ENCODE measurements at regions not wholly inside any gene's neighbourhood (a gene's known extent, or its start where the extent isn't known, plus 50 kb on each side); places are given as distances from the start of the nearest gene placed in this dataset.

- DNase-seq (ENCODE audit: low read depth, low spot score) (no peak), ATAC-seq (no peak)
- intact Hi-C loops (cut with micrococcal nuclease; ENCODE audit: unreplicated experiment) (no loop called here), in situ Hi-C loops (cut with HindIII; ENCODE audit: low pct_unique_long_range_greater_than_20kb, low sequenced_read_pairs) (no loop called here)
- no peaks in the 10 kb centered on the region for H3K9me3 ChIP-seq (ENCODE audit: control insufficient read depth, insufficient read depth, low read depth, low read length)
- no peak overlapping the region for H3K27ac ChIP-seq (ENCODE audit: low read length)
- no peaks in the 10 kb centered on the region for H3K27me3 ChIP-seq (ENCODE audit: control insufficient read depth, insufficient read depth, low read length)
- no peaks in the 10 kb centered on the region for H3K36me3 ChIP-seq (ENCODE audit: control insufficient read depth, insufficient read depth, low read length)
- TF ChIP-seq REST (IDR thresholded peaks at IDR 0.05; ENCODE audit: insufficient read depth in 1 of 2, low read depth in 2 of 2, low read length in 1 of 2) (no peak), CTCF (IDR thresholded peaks at IDR 0.05) (no peak), POLR2AphosphoS5 (IDR thresholded peaks at IDR 0.05; ENCODE audit: low read depth, low read length) (no peak), TCF7L2 (IDR thresholded peaks at IDR 0.05; ENCODE audit: low read depth, low read length) (no peak), SIN3A (IDR thresholded peaks at IDR 0.05; ENCODE audit: borderline replicate concordance, insufficient read depth, low read depth, low read length) (no peak)
- ChIA-PET CTCF (no interaction called here), POLR2A (no interaction called here)
- no TSS peak for BruUV-seq (replicated peaks)
- no peaks in the 10 kb centered on the region for H3K4me1 ChIP-seq (ENCODE audit: control insufficient read depth, insufficient read depth, low read length)
- no peak overlapping the region for H3K4me3 ChIP-seq (ENCODE audit: low read depth in 2 of 2, low read length in 2 of 2)
Measured at GRCh38 chr15:47506329-47507100, 210.8 kb upstream of the SEMA6D start.

GRCh38 chr15:47507221-47507985, 209.9 kb upstream of the SEMA6D start:
- ChIA-PET POLR2A (no interaction called here), CTCF (no interaction called here)
- intact Hi-C loops (cut with micrococcal nuclease; ENCODE audit: unreplicated experiment) (no loop called here), in situ Hi-C loops (cut with HindIII; ENCODE audit: low pct_unique_long_range_greater_than_20kb, low sequenced_read_pairs) (no loop called here)
- H3K27ac ChIP-seq (ENCODE audit: low read length): no peak overlapping the region
- no peaks in the 10 kb centered on the region for H3K36me3 ChIP-seq (ENCODE audit: control insufficient read depth, insufficient read depth, low read length)
- TF ChIP-seq POLR2AphosphoS5 (IDR thresholded peaks at IDR 0.05; ENCODE audit: low read depth, low read length) (no peak), TCF7L2 (IDR thresholded peaks at IDR 0.05; ENCODE audit: low read depth, low read length) (no peak), REST (IDR thresholded peaks at IDR 0.05; ENCODE audit: insufficient read depth in 1 of 2, low read depth in 2 of 2, low read length in 1 of 2) (no peak), SIN3A (IDR thresholded peaks at IDR 0.05; ENCODE audit: borderline replicate concordance, insufficient read depth, low read depth, low read length) (no peak), CTCF (IDR thresholded peaks at IDR 0.05) (no peak)
- H3K4me1 ChIP-seq (ENCODE audit: control insufficient read depth, insufficient read depth, low read length): no peaks in the 10 kb centered on the region
- no peaks in the 10 kb centered on the region for H3K27me3 ChIP-seq (ENCODE audit: control insufficient read depth, insufficient read depth, low read length)
- H3K4me3 ChIP-seq (ENCODE audit: low read depth in 2 of 2, low read length in 2 of 2): no peak overlapping the region
- DNase-seq (ENCODE audit: low read depth, low spot score) (no peak), ATAC-seq (no peak)
- no peaks in the 10 kb centered on the region for H3K9me3 ChIP-seq (ENCODE audit: control insufficient read depth, insufficient read depth, low read depth, low read length)
- BruUV-seq (replicated peaks): no TSS peak
